ENCODE measurements at regions not wholly inside any gene's neighbourhood (a gene's known extent, or its start where the extent isn't known, plus 50 kb on each side); places are given as distances from the start of the nearest gene placed in this dataset.

DNA sequence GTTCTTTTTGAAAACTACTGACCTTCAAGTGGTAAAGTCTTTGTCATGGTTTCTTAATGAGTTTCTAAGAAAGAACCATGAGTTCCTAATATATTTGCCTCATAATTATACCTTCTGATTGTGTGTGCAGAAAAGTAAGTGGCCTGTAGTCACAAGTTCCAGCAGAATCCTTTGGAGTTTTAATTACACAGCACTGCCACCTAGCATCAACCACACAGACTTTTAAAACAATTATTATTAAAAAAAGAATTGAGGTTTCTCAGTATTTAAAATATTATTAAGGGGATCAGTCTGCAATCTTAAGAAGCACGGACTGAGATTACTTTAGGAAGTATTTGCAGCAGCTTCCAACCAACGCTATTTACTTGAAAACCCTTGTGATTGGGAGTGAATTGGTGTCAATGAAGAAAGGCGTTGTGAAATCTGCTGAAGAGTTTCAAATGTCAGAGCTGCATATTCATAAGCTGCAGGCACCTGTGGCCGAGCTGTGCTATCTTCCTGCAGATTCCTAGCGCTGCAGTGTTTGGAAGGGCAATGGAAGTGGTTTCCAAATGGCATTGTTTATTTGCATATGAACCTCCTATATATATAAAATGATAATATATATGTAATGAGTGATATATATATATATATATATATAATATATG lies 1074.2 kb upstream of the WWC1 start:
- H3K27ac ChIP-seq (ENCODE audit: low read depth, low read length), result no peak overlapping the region
- no peaks in the 10 kb centered on the region for H3F3A ChIP-seq (ENCODE audit: insufficient read depth)
- H3K4me3 ChIP-seq (ENCODE audit: insufficient read depth, low read length, poor library complexity, severe bottlenecking), result no peak overlapping the region
- H2AFZ ChIP-seq (ENCODE audit: low read depth, low read length, severe bottlenecking), result no peak overlapping the region
- H3K9me2 ChIP-seq (replicated peaks; ENCODE audit: insufficient read depth, low read length), result no peaks in the 10 kb centered on the region
- no peaks in the 10 kb centered on the region for H3K36me3 ChIP-seq (ENCODE audit: low read length)
- no peaks in the 10 kb centered on the region for H3K27me3 ChIP-seq (ENCODE audit: low read length)
- H3K4me2 ChIP-seq (ENCODE audit: low read depth, low read length, poor library complexity, severe bottlenecking), result no peak overlapping the region
- H3K9ac ChIP-seq (ENCODE audit: low read length), result no peak overlapping the region
- H4K20me1 ChIP-seq (ENCODE audit: low read depth, low read length), result no peaks in the 10 kb centered on the region
- TF ChIP-seq EZH2phosphoT487 (conservative IDR thresholded peaks at IDR 0.05; ENCODE audit: low read length), result no peak
- TF ChIP-seq, protein P1, sequence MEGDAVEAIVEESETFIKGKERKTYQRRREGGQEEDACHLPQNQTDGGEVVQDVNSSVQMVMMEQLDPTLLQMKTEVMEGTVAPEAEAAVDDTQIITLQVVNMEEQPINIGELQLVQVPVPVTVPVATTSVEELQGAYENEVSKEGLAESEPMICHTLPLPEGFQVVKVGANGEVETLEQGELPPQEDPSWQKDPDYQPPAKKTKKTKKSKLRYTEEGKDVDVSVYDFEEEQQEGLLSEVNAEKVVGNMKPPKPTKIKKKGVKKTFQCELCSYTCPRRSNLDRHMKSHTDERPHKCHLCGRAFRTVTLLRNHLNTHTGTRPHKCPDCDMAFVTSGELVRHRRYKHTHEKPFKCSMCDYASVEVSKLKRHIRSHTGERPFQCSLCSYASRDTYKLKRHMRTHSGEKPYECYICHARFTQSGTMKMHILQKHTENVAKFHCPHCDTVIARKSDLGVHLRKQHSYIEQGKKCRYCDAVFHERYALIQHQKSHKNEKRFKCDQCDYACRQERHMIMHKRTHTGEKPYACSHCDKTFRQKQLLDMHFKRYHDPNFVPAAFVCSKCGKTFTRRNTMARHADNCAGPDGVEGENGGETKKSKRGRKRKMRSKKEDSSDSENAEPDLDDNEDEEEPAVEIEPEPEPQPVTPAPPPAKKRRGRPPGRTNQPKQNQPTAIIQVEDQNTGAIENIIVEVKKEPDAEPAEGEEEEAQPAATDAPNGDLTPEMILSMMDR (IDR thresholded peaks at IDR 0.05; ENCODE audit: insufficient read depth, low read length, poor library complexity, severe bottlenecking), result no peak
- H3K79me2 ChIP-seq (ENCODE audit: insufficient read depth, low read length), result no peaks in the 10 kb centered on the region
- no peaks in the 10 kb centered on the region for H3K9me3 ChIP-seq (ENCODE audit: insufficient read depth, low read length)

DNA sequence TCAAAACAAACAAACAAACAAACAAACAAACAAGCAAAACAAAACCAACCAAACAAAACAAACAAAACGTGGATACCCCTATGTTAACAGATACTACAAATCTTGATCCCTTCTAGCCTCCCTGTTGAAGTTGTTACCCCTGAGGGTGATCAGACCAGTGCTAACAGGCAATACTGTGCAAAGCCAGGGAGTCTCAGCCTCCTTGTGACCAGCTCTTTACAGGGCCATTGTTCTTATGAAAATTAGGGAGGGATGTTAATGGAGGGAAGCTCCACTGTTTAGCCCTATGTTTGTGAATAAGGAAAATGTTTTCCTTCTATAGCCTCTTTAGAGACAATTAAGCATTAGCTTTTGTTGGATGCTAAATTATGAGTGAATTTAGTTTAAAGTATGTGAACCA lies 1072.1 kb upstream of the WWC1 start:
- Histone ChIP-seq H2AFZ (ENCODE audit: low read depth, low read length, severe bottlenecking) (no peak overlapping the region), H3K27ac (ENCODE audit: low read depth, low read length) (no peak overlapping the region), H3K9me3 (ENCODE audit: insufficient read depth, low read length) (no peaks in the 10 kb centered on the region), H3K4me2 (ENCODE audit: low read depth, low read length, poor library complexity, severe bottlenecking) (no peak overlapping the region), H3K27me3 (ENCODE audit: low read length) (no peaks in the 10 kb centered on the region), H3K9me2 (replicated peaks; ENCODE audit: insufficient read depth, low read length) (no peaks in the 10 kb centered on the region), H4K20me1 (ENCODE audit: low read depth, low read length) (no peaks in the 10 kb centered on the region), H3K79me2 (ENCODE audit: insufficient read depth, low read length) (no peaks in the 10 kb centered on the region), H3K4me3 (ENCODE audit: insufficient read depth, low read length, poor library complexity, severe bottlenecking) (no peak overlapping the region), H3K9ac (ENCODE audit: low read length) (no peak overlapping the region), H3F3A (ENCODE audit: insufficient read depth) (no peaks in the 10 kb centered on the region), H3K36me3 (ENCODE audit: low read length) (no peaks in the 10 kb centered on the region)
- TF ChIP-seq, protein P1 (IDR thresholded peaks at IDR 0.05; ENCODE audit: insufficient read depth, low read length, poor library complexity, severe bottlenecking), result no peak
- no peak for TF ChIP-seq EZH2phosphoT487 (conservative IDR thresholded peaks at IDR 0.05; ENCODE audit: low read length)

DNA sequence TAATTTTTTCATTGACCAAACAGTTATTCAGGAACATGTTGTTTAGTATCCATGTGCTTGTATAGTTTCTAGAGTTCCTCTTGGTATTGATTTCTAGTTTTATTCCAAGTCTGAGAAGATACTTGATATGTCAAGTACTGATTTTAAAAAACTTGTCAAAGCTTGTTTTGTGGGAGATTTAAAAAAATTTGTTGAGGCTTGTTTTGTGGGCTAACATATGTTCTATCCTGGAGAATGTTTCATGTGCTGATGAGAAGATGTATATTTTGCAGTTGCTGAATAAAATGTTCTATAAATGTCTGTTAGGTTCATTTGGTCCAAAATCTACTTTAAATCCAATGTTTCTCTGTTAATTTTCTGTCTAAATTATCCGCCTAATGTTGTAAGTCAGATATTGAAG lies 1065.1 kb upstream of the WWC1 start:
- no peaks in the 10 kb centered on the region for H3F3A ChIP-seq (ENCODE audit: insufficient read depth)
- no peaks in the 10 kb centered on the region for H3K9me2 ChIP-seq (replicated peaks; ENCODE audit: insufficient read depth, low read length)
- no peaks in the 10 kb centered on the region for H3K36me3 ChIP-seq (ENCODE audit: low read length)
- TF ChIP-seq EZH2phosphoT487 (conservative IDR thresholded peaks at IDR 0.05; ENCODE audit: low read length), result no peak
- no peaks in the 10 kb centered on the region for H4K20me1 ChIP-seq (ENCODE audit: low read depth, low read length)
- no peak overlapping the region for H3K4me2 ChIP-seq (ENCODE audit: low read depth, low read length, poor library complexity, severe bottlenecking)
- H2AFZ ChIP-seq (ENCODE audit: low read depth, low read length, severe bottlenecking), result no peak overlapping the region
- H3K79me2 ChIP-seq (ENCODE audit: insufficient read depth, low read length), result no peaks in the 10 kb centered on the region
- H3K4me3 ChIP-seq (ENCODE audit: insufficient read depth, low read length, poor library complexity, severe bottlenecking), result no peak overlapping the region
- H3K9ac ChIP-seq (ENCODE audit: low read length), result no peak overlapping the region
- no peaks in the 10 kb centered on the region for H3K9me3 ChIP-seq (ENCODE audit: insufficient read depth, low read length)
- H3K27me3 ChIP-seq (ENCODE audit: low read length), result no peaks in the 10 kb centered on the region
- no peak overlapping the region for H3K27ac ChIP-seq (ENCODE audit: low read depth, low read length)

DNA sequence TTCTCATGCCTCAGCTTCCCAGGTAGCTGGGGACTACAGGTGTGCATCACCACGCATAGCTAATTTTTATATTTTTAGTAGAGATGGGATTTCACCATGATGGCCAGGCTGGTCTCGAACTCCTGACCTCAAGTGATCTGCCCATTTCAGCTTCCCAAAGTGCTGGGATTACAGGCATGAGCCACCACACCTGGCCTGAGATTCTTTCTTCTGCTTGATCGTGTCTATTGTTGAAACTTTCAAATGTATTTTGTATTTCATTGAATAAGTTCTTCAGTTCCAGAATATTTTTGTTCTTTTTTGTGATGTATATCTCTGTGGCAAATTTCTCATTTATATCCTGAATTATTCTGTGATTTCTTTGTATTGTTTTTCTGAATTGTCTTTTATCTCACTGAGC lies 1063.3 kb upstream of the WWC1 start:
- Histone ChIP-seq H3K9me2 (replicated peaks; ENCODE audit: insufficient read depth, low read length) (no peaks in the 10 kb centered on the region), H3K27me3 (ENCODE audit: low read length) (no peaks in the 10 kb centered on the region), H3K9ac (ENCODE audit: low read length) (no peak overlapping the region), H3K4me3 (ENCODE audit: insufficient read depth, low read length, poor library complexity, severe bottlenecking) (no peak overlapping the region), H3K9me3 (ENCODE audit: insufficient read depth, low read length) (no peaks in the 10 kb centered on the region), H3K4me2 (ENCODE audit: low read depth, low read length, poor library complexity, severe bottlenecking) (no peak overlapping the region), H3K36me3 (ENCODE audit: low read length) (no peaks in the 10 kb centered on the region), H3K79me2 (ENCODE audit: insufficient read depth, low read length) (no peaks in the 10 kb centered on the region), H2AFZ (ENCODE audit: low read depth, low read length, severe bottlenecking) (no peak overlapping the region), H3F3A (ENCODE audit: insufficient read depth) (no peaks in the 10 kb centered on the region), H4K20me1 (ENCODE audit: low read depth, low read length) (no peaks in the 10 kb centered on the region), H3K27ac (ENCODE audit: low read depth, low read length) (no peak overlapping the region)
- TF ChIP-seq, protein P1 (IDR thresholded peaks at IDR 0.05; ENCODE audit: insufficient read depth, low read length, poor library complexity, severe bottlenecking), result no peak
- TF ChIP-seq EZH2phosphoT487 (conservative IDR thresholded peaks at IDR 0.05; ENCODE audit: low read length), result no peak

All from SU-DHL-6 (cell line).